Astrocyte of the hippocampus (primary cell): ENCODE measurements at regions not wholly inside any gene's neighbourhood (a gene's known extent, or its start where the extent isn't known, plus 50 kb on each side); places are given as distances from the start of the nearest gene placed in this dataset.
"Not testable (repeated sequence)": the region's sequence is repeated elsewhere in the genome, so short reads cannot be mapped to it uniquely, and the experiment has no call there.

Source experiments
- DNase-seq: peaks from one replicate; pipeline ENCODE4 v3.0.0; 2011; ENCODE audit warnings: low read depth, low spot score

DNA sequence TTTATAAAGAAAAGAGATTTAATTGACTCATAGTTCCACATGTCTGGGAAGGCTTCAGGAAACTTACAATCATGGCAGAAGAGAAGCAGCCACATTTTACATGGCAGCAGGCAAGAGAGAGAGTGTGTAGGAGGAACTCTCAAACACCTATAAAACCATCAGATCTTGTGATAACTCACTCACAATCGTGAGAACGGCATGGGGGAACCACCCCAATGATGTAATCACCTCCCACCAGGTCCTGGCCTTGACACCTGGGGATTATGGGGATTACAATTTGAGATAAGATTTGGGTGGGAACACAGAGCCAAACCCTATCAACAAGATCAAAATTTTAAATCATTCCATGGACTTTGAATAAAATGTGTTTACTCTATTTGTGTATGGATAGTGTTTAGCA is 575.6 kb downstream of the ADCYAP1 start:
- no peak for DNase-seq

GRCh38 chr18:1481577-1481976 is 576.9 kb downstream of the ADCYAP1 start:
- DNase-seq: no peak

DNA sequence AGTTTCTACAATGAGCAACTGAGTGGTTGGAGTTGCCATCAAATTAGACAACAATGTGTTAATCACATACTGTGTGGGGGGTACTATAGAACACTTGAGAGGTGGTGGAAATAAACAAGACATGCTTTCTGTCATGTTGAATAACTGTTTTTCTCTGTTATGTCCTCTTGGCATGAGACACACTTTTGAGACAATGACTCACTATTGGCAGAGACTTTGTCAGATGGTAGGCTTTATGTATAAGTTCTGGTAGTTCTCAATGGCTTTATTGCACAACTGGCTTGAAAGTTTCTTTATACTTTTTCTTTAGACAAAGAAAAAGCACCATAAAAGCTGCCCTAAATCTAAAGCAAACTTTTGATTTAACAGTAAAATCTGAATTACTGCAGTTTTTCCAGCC is 578.7 kb downstream of the ADCYAP1 start:
- peak; percentile 7 for DNase-seq

- no peak for DNase-seq
Observed at GRCh38 chr18:1487457-1487856, 582.8 kb downstream of the ADCYAP1 start.

- no peak for DNase-seq
Observed at GRCh38 chr18:1488394-1488793, 583.7 kb downstream of the ADCYAP1 start.

GRCh38 chr18:1488957-1489356 is 584.3 kb downstream of the ADCYAP1 start:
- DNase-seq: peak; percentile 29

DNA sequence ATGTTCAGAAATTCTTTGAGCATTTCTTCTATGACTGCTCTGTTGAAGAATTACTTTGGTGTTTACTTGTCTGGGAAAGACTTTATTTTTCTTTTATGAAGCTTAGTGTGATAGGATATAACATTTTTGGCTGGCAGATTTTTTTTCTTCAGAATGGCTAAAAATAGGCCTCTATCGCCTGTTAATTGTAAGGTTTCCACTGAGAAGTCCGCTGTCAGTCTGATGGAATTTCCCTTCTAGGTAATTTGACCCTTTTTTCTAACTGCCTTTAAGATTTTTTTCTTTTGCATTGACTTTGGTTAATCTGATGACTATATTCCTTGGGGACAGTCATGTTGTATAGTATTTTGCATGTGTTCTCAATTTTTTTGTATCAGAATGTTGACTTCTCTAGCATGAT is 590.7 kb downstream of the ADCYAP1 start:
- DNase-seq: no peak

DNA sequence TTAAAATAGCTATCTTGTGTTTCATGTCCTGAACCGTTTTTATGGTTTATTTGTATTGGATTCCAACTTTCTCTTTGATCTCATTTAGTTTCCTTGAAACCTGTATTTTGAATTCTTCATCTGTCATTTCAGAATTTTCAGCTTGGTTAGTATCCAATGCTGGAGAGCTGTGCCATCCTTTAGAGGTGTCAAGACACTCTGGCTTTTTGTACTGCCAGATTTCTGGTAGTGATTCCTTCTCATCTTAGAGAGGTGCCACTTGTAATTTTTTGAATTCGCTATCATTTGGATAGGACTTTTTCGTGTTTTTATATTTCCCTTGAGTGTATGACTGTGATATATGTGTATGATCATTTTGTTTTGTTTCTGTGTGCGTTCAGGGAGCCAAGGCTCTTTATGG is 591.4 kb downstream of the ADCYAP1 start:
- no peak for DNase-seq

GRCh38 chr18:1498216-1498615 is 593.5 kb downstream of the ADCYAP1 start:
- DNase-seq: no peak

DNA sequence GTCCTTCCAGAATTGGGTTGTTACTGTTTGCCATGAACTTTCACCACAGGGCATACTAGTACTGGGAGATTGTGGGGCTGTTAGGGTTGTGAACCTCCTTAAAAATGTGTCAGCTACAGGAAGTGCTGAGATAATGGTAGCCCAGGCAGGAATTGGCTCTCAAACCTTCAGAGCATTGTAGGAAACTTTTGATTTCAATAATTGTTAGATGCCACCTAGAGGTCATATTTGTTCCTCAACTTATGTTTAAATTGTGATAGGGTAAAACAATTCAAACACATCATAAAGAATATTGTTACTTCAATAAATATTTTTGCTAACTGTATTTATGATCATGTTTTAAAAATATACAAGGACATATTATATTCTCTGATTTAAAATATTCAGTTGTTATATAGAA is 594.6 kb downstream of the ADCYAP1 start:
- no peak for DNase-seq

DNA sequence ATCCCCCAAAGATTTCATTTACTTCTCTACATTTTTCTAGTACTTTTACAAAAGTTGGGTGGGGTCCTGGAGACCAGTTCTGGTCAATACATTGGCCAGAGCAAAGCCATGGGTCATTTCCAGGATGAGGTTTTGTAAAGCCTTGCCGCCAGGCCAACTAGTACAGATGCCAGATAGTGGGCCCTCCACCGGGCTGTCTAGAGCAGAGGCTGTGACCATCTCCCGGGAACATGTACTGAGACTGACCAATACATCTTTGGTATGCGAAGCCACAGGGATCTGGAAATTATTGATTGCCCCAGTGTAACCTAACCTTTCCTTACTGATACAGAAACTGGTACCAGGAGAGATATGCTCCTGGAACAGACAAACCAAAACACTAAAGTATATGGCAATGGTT is 599.2 kb downstream of the ADCYAP1 start:
- no peak for DNase-seq

DNA sequence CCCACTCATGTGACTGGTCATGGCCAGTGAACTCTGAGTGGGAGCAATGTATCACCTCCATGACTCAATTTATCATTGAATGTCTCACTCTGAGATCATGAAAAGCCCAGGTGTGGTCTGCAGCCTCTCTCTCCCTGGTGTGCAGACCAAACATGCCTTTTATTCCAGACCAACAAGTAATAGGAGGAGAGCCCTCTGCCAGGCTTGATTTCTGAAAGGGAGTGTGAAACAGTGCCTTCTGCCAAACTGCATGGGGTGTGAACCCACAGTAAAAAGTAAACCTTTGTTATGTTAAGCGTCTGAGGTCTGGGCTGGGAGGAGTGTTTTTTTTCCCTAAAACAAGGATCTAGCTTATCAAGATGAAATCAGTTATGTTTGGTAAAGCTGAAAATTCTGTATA is 601.2 kb downstream of the ADCYAP1 start:
- peak; percentile 30 for DNase-seq

DNA sequence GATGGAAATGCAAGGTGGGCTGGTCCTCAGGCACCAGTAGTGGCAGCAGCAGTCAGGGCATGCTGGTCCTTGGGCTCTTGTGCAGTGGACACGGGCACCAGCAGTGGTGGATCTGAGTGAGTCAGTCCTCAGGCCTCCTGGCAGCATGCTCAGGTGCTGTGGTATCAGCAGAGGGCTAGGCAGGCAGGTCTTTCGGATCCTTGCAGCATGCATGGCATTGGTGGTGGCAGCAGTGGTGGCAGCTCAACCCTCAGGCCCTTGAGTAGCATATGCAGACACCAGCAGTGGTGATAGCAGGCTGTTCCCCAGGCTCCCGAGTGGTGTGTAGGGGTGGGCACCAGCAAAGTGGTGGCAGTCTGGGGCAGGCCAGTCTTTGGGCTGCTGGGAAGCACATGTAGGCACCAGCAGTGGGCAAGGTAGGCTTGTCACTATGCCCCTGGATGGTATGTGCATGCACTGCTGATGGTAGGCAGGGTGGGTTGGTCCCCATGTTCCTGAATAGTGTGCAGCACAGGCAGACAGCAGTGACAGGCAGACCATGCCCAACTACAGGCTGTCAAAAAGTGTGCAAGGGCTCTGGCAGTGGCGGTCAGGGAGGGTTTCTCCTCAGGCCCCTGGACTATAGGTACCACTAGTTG is 606.0 kb downstream of the ADCYAP1 start:
- DNase-seq: no peak

- DNase-seq: no peak
Observed at GRCh38 chr18:1511619-1512311, 607.1 kb downstream of the ADCYAP1 start.

DNA sequence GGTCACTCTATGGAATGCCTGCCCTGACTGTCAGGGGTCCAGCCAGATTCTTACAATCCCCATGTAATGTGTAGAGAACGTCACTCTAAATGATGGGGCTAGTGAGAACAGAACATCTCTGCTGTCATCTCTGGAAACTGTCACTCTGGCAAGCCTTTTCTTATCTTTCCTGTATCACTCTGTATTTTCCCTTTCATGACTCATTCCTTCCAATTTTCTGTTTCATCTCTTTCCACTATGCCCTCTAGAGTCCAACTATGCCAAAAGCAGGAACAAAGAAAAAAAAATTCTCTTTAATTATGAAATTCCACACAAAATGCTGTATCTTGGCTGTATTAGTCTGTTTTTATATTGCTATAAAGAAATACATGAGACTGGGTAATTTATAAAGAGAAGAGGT is 608.8 kb downstream of the ADCYAP1 start:
- DNase-seq: peak; percentile 9

DNA sequence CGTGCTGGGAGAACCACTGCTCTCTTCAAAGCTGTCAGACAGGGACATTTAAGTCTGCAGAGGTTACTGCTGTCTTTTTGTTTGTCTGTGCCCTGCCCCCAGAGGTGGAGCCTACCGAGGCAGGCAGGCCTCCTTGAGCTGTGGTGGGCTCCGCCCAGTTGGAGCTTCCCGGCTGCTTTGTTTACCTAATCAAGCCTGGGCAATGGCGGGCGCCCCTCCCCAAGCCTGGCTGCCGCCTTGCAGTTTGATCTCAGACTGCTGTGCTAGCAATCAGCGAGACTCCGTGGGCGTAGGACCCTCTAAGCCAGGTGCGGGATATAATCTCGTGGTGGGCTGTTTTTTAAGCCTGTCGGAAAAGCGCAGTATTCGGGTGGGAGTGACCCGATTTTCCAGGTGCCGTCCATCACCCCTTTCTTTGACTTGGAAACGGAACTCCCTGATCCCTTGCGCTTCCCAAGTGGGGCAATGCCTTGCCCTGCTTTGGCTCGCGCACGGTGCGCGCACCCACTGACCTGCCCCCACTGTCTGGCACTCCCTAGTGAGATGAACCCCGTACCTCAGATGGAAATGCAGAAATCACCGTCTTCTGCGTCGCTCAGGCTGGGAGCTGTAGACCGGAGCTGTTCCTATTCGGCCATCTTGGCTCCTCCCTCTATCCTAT is 617.0 kb downstream of the ADCYAP1 start:
- not testable (repeated sequence) for DNase-seq

DNA sequence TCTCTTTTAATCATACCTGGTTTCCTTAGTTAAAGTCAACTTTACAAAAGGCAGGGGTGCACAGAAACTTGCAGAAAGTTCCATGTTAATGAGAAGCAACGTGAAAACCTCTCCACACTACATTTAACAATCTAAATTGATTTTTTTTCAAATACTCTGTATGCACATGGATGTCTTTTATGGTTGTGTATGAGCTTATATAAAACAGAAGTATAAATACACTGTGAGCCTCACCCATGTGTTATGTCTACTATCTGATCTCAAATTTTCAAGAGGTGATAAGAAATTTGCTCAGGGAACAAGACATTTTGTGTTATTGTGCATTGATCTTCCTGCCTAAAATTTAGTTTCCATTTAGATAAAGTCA is 617.6 kb downstream of the ADCYAP1 start:
- DNase-seq: no peak

DNA sequence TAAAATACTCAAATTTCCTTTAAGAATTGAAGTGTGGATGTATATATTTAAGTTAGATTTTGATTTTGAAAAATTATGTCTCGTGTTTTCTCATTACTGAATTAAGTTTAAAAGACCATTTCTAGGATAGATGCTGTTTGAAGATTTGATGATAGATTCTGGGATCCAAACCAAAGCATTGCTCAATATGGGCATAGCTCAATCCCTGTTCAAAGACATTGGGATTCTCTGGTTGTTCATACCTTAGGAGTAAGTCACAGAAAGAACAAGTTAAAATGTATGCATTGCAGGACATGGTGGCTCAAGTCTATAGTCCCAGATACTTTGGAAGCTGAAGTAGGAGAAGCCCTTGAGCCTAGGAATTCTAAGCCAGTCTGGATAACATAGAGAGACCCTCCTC is 622.3 kb downstream of the ADCYAP1 start:
- peak; percentile 11 for DNase-seq

GRCh38 chr18:1527805-1528204 is 623.1 kb downstream of the ADCYAP1 start:
- DNase-seq: no peak

DNA sequence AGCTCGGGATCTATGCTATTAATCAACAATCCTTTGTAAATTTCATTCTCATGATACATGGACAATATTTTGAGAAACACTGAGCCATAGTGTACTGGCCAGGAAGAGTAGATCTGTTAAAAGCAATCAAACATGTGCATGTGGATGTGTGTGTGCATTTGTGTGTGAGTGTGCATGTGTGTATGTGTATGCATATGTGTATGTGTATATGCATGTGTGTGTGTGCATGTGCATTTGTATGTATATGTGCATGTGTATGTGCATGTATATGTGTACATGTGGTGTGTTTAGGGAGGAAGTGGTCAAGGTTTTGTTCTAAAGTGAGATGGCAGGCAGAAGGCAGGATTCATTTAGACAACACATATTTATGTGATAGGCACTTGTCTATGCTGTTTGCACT is 623.8 kb downstream of the ADCYAP1 start:
- no peak for DNase-seq

- no peak for DNase-seq
Observed at GRCh38 chr18:1528964-1529509, 624.4 kb downstream of the ADCYAP1 start.

GRCh38 chr18:1530650-1531049 is 626.0 kb downstream of the ADCYAP1 start:
- no peak for DNase-seq

GRCh38 chr18:1539276-1539675 is 634.6 kb downstream of the ADCYAP1 start:
- DNase-seq: no peak
